Suprapubic skin (tissue), 4 donors: ENCODE measurements at regions not wholly inside any gene's neighbourhood (a gene's known extent, or its start where the extent isn't known, plus 50 kb on each side); places are given as distances from the start of the nearest gene placed in this dataset.

ENCODE experiments used
- DNase-seq, 2 donors: peaks; one replicate each; pipeline ENCODE4 v3.0.0-alpha.2; 2019; ENCODE audit warnings: low spot score in 2 of 2
- H3K27ac ChIP-seq: fragments of 200-600 bp; sonication (generic); one replicate; pipeline ENCODE4 v1.5.1; 2019
- H3K27me3 ChIP-seq: fragments of 200-600 bp; sonication (generic); one replicate; pipeline ENCODE4 v1.5.1; 2019
- H3K36me3 ChIP-seq: fragments of 200-600 bp; sonication (generic); one replicate; pipeline ENCODE4 v1.5.1; 2019
- H3K4me1 ChIP-seq: fragments of 200-600 bp; sonication (generic); one replicate; pipeline ENCODE4 v1.5.1; 2019
- H3K4me3 ChIP-seq: fragments of 200-600 bp; sonication (generic); one replicate; pipeline ENCODE4 v1.5.1; 2019; ENCODE audit warnings: mild to moderate bottlenecking
- H3K9me3 ChIP-seq: fragments of 200-600 bp; sonication (generic); one replicate; pipeline ENCODE4 v1.5.1; 2019
- CTCF ChIP-seq, 2 donors: fragments of 200-600 bp in 1 of 2; fragments of 450-650 bp in 1 of 2; sonication (generic) in 1 of 2; IDR thresholded peaks; one replicate each; pipeline ENCODE4 v1.5.1; 2016 to 2019; ENCODE audit warnings: antibody characterized with exemption in 2 of 2, mild to moderate bottlenecking in 1 of 2, moderate library complexity in 1 of 2
- EP300 ChIP-seq: sonication (generic); formaldehyde crosslinking; IDR thresholded peaks from one replicate; pipeline ENCODE4 v1.6.1; 2017; ENCODE audit warnings: antibody characterized with exemption
- POLR2A ChIP-seq, 2 donors: fragments of 450-650 bp; IDR thresholded peaks; one replicate each; pipeline ENCODE4 v1.6.1; 2017; ENCODE audit warnings: antibody characterized with exemption in 2 of 2, mild to moderate bottlenecking in 2 of 2, moderate library complexity in 2 of 2
- POLR2AphosphoS5 ChIP-seq, 3 donors: sonication (generic); formaldehyde crosslinking; IDR thresholded peaks; one replicate each; pipeline ENCODE4 v1.6.1; 2017; ENCODE audit warnings: antibody characterized with exemption in 3 of 3
- whole genome bisulfite sequencing: methylation state at CpG from one replicate; pipeline ENCODE4 v1.1.5; 2018; 5-methylcytosine and 5-hydroxymethylcytosine counted together

- TF ChIP-seq CTCF (IDR thresholded peaks at IDR 0.05) (no peak), POLR2A (IDR thresholded peaks at IDR 0.05) (no peak), EP300 (no peak), POLR2AphosphoS5 (IDR thresholded peaks at IDR 0.05) (no peak)
- 89% methylated on average over 5 of the region's 5 CpGs for WGBS
- peaks cover 10% of the 10 kb centered on the region for H3K4me1 ChIP-seq
- no peaks in the 10 kb centered on the region for H3K9me3 ChIP-seq
- no peaks in the 10 kb centered on the region for H3K36me3 ChIP-seq
- no peak overlapping the region for H3K27ac ChIP-seq
- H3K27me3 ChIP-seq = no peaks in the 10 kb centered on the region
- no peak for DNase-seq
- H3K4me3 ChIP-seq = no peak overlapping the region
Measured at GRCh38 chr9:84151236-84151635, 170.6 kb downstream of the RMI1 start.

- TF ChIP-seq CTCF (IDR thresholded peaks at IDR 0.05) (no peak), EP300 (no peak), POLR2AphosphoS5 (IDR thresholded peaks at IDR 0.05) (no peak), POLR2A (IDR thresholded peaks at IDR 0.05) (no peak)
- H3K27ac ChIP-seq = no peak overlapping the region
Measured at GRCh38 chr9:84151640-84152039, 171.0 kb downstream of the RMI1 start.

GRCh38 chr9:84152204-84152603 lies 171.6 kb downstream of the RMI1 start:
- Histone ChIP-seq H3K27me3 (no peaks in the 10 kb centered on the region), H3K9me3 (no peaks in the 10 kb centered on the region), H3K4me3 (no peak overlapping the region), H3K36me3 (no peaks in the 10 kb centered on the region), H3K27ac (no peak overlapping the region), H3K4me1 (peaks cover under 1% of the 10 kb centered on the region)
- no peak for DNase-seq
- TF ChIP-seq POLR2A (IDR thresholded peaks at IDR 0.05) (no peak), POLR2AphosphoS5 (IDR thresholded peaks at IDR 0.05) (no peak), EP300 (no peak), CTCF (IDR thresholded peaks at IDR 0.05) (no peak)
- WGBS = 83% methylated on average over 1 of the region's 1 CpG

More at GRCh38 chr9:84151640-84152039, 171.0 kb downstream of the RMI1 start:
- WGBS = 94% methylated on average over 5 of the region's 5 CpGs
- no peak for DNase-seq
- Histone ChIP-seq H3K4me3 (no peak overlapping the region), H3K4me1 (peaks cover 6% of the 10 kb centered on the region), H3K36me3 (no peaks in the 10 kb centered on the region), H3K9me3 (no peaks in the 10 kb centered on the region), H3K27me3 (no peaks in the 10 kb centered on the region)

- DNase-seq = no peak
- Histone ChIP-seq H3K4me3 (no peak overlapping the region), H3K4me1 (no peaks in the 10 kb centered on the region), H3K9me3 (no peaks in the 10 kb centered on the region), H3K36me3 (no peaks in the 10 kb centered on the region), H3K27ac (no peak overlapping the region), H3K27me3 (peaks cover 2% of the 10 kb centered on the region)
- TF ChIP-seq POLR2AphosphoS5 (IDR thresholded peaks at IDR 0.05) (no peak), POLR2A (IDR thresholded peaks at IDR 0.05) (no peak), CTCF (IDR thresholded peaks at IDR 0.05) (no peak)
- WGBS = 95% methylated on average over 1 of the region's 1 CpG
Measured at GRCh38 chr9:84153885-84154284, 173.3 kb downstream of the RMI1 start.

- 83% methylated on average over 3 of the region's 3 CpGs for WGBS
- peaks cover 7% of the 10 kb centered on the region for H3K27me3 ChIP-seq
- no peaks in the 10 kb centered on the region for H3K36me3 ChIP-seq
- H3K4me3 ChIP-seq = no peak overlapping the region
- TF ChIP-seq EP300 (no peak), POLR2AphosphoS5 (IDR thresholded peaks at IDR 0.05) (no peak)
- H3K27ac ChIP-seq = no peak overlapping the region
- no peaks in the 10 kb centered on the region for H3K4me1 ChIP-seq
- no peaks in the 10 kb centered on the region for H3K9me3 ChIP-seq
- DNase-seq = no peak
Measured at GRCh38 chr9:84154320-84154719, 173.7 kb downstream of the RMI1 start.

- peaks cover 7% of the 10 kb centered on the region for H3K27me3 ChIP-seq
- no peaks in the 10 kb centered on the region for H3K4me1 ChIP-seq
- DNase-seq = no peak
- no peak overlapping the region for H3K4me3 ChIP-seq
- TF ChIP-seq EP300 = no peak
- no peak for TF ChIP-seq CTCF (IDR thresholded peaks at IDR 0.05)
- no peak for TF ChIP-seq POLR2A (IDR thresholded peaks at IDR 0.05)
- TF ChIP-seq POLR2AphosphoS5 (IDR thresholded peaks at IDR 0.05) = no peak
- H3K9me3 ChIP-seq = no peaks in the 10 kb centered on the region
- no peaks in the 10 kb centered on the region for H3K36me3 ChIP-seq
- no peak overlapping the region for H3K27ac ChIP-seq
- WGBS = 69% methylated on average over 5 of the region's 5 CpGs
Measured at GRCh38 chr9:84163052-84163650, 177.4 kb downstream of the SLC28A3 start.
